PC-9 (cell line): ENCODE measurements at regions not wholly inside any gene's neighbourhood (a gene's known extent, or its start where the extent isn't known, plus 50 kb on each side); places are given as distances from the start of the nearest gene placed in this dataset.
"Not testable (repeated sequence)": the region's sequence is repeated elsewhere in the genome, so short reads cannot be mapped to it uniquely, and the experiment has no call there.

Experiments
- BruUV-seq: library from RNA; stranded (reverse); fragments of 400-500 nt; replicated peaks from 2 replicates; lab custom pipeline; 2021; lab: Mats Ljungman, UMichigan
- CTCF ChIA-PET: fragments of 300-600 bp; sonication (Branson Sonifier 250); formaldehyde crosslinking; loops from one replicate; lab custom pipeline; 2022; ENCODE audit warnings: antibody characterized with exemption; lab: Charles Lee
- POLR2A ChIA-PET: fragments of 300-600 bp; sonication (Branson Sonifier 250); formaldehyde crosslinking; loops from one replicate; lab custom pipeline; 2022; ENCODE audit warnings: antibody characterized with exemption; ENCODE audit not compliant: unreplicated experiment; lab: Charles Lee
- DNase-seq, 2 experiments: peaks; one replicate each; pipeline versions ENCODE4 v3.0.0 to v3.0.0-alpha.2; 2015 to 2022; ENCODE audit warnings: mixed read lengths in 1 of 2
- H2AFZ ChIP-seq: fragments of 200-600 bp; sonication (generic); 2 replicates; pipeline ENCODE4 v1.8.1; 2017; ENCODE audit warnings: antibody characterized with exemption
- H3F3A ChIP-seq: fragments of 200-600 bp; sonication (generic); 2 replicates; pipeline ENCODE4 v1.8.1; 2017; ENCODE audit warnings: antibody characterized with exemption, mild to moderate bottlenecking, low read depth; ENCODE audit not compliant: insufficient read depth
- H3K27ac ChIP-seq: fragments of 200-600 bp; sonication (generic); 2 replicates; pipeline ENCODE4 v1.6.1; 2016; ENCODE audit warnings: mixed run types
- H3K27me3 ChIP-seq: fragments of 200-600 bp; sonication (generic); 2 replicates; pipeline ENCODE4 v1.6.1; 2016; ENCODE audit warnings: low read depth, mixed run types; ENCODE audit not compliant: insufficient read depth
- H3K36me3 ChIP-seq: fragments of 200-600 bp; sonication (generic); 2 replicates; pipeline ENCODE4 v1.6.1; 2016; ENCODE audit warnings: low read depth, mixed run types
- H3K4me1 ChIP-seq: fragments of 200-600 bp; sonication (generic); replicated peaks from 2 replicates; pipeline ENCODE4 v1.6.1; 2016; ENCODE audit warnings: mixed run types; ENCODE audit not compliant: insufficient read depth
- H3K4me2 ChIP-seq: fragments of 200-600 bp; sonication (generic); 2 replicates; pipeline ENCODE4 v1.6.1; 2017; ENCODE audit warnings: mixed run types
- H3K4me3 ChIP-seq: fragments of 200-600 bp; sonication (generic); 2 replicates; pipeline ENCODE4 v1.6.1; 2016; ENCODE audit warnings: mixed run types
- H3K79me2 ChIP-seq: fragments of 200-600 bp; sonication (generic); 2 replicates; pipeline ENCODE4 v1.6.1; 2017; ENCODE audit warnings: low read depth, mixed run types
- H3K9me2 ChIP-seq: fragments of 200-600 bp; sonication (generic); 2 replicates; pipeline ENCODE4 v1.8.1; 2017; ENCODE audit warnings: mild to moderate bottlenecking; ENCODE audit not compliant: insufficient read depth
- H3K9me3 ChIP-seq: fragments of 200-600 bp; sonication (generic); 2 replicates; pipeline ENCODE4 v1.8.1; 2016; ENCODE audit warnings: low read depth; ENCODE audit not compliant: insufficient read depth
- H4K20me1 ChIP-seq: fragments of 200-600 bp; sonication (generic); 2 replicates; pipeline ENCODE4 v1.8.1; 2017; ENCODE audit not compliant: insufficient read depth
- EZH2 ChIP-seq: fragments of 200-600 bp; sonication (generic); IDR thresholded peaks from 2 replicates; pipeline ENCODE4 v1.8.0; 2017; ENCODE audit warnings: antibody characterized with exemption, low read depth
- intact Hi-C: fragments of 100-400 bp; cut with micrococcal nuclease; formaldehyde crosslinking; loops from one replicate; pipeline ENCODE4 v1.10.0; 2022; ENCODE audit not compliant: unreplicated experiment
- TF ChIP-seq, protein P1 (sequence below): fragments of 200-600 bp; sonication (generic); conservative IDR thresholded peaks from 2 replicates; pipeline ENCODE4 v1.6.1; 2017; ENCODE audit warnings: mixed run types, antibody characterized with exemption, mild to moderate bottlenecking, moderate library complexity

DNA sequence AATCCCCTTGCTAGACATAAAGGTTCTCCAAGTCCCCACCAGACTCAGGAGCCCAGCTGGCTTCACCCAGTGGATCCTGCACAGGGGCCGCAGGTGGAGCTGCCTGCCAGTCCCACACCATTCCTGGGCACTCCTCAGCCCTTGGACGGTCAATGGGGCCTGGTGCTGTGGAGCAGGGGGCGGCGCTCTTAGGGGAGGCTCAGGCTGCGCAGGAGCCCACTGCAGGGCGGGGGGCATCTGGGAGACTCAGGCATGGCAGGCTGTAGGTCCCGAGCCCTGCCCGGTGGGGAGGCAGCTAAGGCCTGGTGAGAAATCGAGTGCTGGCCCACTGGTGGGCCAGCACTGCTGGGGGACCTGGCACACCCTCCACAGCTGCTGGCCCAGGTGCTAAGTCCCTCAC is 75.1 kb upstream of the TBC1D5 start:
- Histone ChIP-seq H3K4me3 (no peak overlapping the region), H3F3A (no peaks in the 10 kb centered on the region), H3K9me2 (no peaks in the 10 kb centered on the region), H2AFZ (no peak overlapping the region), H3K36me3 (no peaks in the 10 kb centered on the region), H3K27me3 (no peaks in the 10 kb centered on the region), H4K20me1 (no peaks in the 10 kb centered on the region), H3K4me2 (no peak overlapping the region), H3K79me2 (no peaks in the 10 kb centered on the region), H3K27ac (no peak overlapping the region), H3K9me3 (no peaks in the 10 kb centered on the region), H3K4me1 (no peaks in the 10 kb centered on the region)
- TF ChIP-seq, protein P1, sequence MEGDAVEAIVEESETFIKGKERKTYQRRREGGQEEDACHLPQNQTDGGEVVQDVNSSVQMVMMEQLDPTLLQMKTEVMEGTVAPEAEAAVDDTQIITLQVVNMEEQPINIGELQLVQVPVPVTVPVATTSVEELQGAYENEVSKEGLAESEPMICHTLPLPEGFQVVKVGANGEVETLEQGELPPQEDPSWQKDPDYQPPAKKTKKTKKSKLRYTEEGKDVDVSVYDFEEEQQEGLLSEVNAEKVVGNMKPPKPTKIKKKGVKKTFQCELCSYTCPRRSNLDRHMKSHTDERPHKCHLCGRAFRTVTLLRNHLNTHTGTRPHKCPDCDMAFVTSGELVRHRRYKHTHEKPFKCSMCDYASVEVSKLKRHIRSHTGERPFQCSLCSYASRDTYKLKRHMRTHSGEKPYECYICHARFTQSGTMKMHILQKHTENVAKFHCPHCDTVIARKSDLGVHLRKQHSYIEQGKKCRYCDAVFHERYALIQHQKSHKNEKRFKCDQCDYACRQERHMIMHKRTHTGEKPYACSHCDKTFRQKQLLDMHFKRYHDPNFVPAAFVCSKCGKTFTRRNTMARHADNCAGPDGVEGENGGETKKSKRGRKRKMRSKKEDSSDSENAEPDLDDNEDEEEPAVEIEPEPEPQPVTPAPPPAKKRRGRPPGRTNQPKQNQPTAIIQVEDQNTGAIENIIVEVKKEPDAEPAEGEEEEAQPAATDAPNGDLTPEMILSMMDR: no peak
- no peak for TF ChIP-seq EZH2
- DNase-seq: no peak
- ChIA-PET CTCF (interaction anchor here (0.6 kb wide), 1 partner anchor 9 kb away, joined by 3 read pairs; no protein-coding TSS in a partner anchor), POLR2A (no interaction called here)
- BruUV-seq: no TSS peak
- intact Hi-C loops: no loop called here

DNA sequence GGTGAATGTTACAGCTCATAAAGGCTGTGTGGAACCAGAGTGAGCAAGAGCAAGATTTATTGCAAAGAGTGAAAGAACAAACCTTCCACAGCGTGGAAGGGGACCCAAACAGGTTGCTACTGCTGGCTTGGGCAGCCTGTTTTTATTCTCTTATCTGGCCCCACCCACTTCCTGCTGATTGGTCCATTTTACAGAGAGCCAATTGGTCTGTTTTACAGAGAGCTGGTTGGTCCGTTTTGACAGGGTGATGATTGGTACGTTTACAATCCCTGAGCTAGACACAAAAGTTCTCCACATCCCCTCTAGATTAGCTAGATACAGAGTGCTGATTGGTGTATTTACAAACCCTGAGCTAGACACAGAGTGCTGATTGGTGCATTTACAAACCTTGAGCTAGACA is 74.4 kb upstream of the TBC1D5 start:
- CTCF ChIA-PET, H3K79me2 ChIP-seq, POLR2A ChIA-PET: not testable (repeated sequence)

DNA sequence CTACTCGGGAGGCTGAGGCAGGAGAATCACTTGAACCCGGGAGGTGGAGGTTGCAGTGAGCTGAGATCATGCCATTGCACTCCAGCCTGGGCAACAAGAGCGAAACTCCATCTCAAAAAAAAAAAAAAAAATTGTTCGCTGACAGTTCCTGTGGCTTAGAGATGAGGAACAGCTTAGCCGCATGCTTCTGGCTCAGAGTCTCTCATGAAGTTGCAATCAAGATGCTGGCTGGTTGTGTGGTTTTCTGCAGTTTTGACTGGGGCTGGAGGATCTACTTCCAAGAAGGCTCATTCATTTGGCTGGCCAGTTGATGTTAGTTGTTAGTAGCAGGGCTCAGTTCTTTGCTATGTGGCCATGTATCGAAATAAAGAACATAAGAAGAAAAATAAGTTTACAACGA is 69.9 kb upstream of the TBC1D5 start:
- CTCF ChIA-PET, POLR2A ChIA-PET, H3K27ac ChIP-seq, H3K4me3 ChIP-seq, DNase-seq, H4K20me1 ChIP-seq, H3F3A ChIP-seq, BruUV-seq, H3K79me2 ChIP-seq, H2AFZ ChIP-seq, H3K9me3 ChIP-seq, H3K4me2 ChIP-seq, H3K36me3 ChIP-seq, intact Hi-C loops, H3K27me3 ChIP-seq, H3K9me2 ChIP-seq, H3K4me1 ChIP-seq: not testable (repeated sequence)

More for the DNA sequence above, 74.4 kb upstream of the TBC1D5 start:
- H3K27ac ChIP-seq, H3F3A ChIP-seq, BruUV-seq, H2AFZ ChIP-seq, H3K36me3 ChIP-seq, H3K4me2 ChIP-seq, H3K4me3 ChIP-seq, H4K20me1 ChIP-seq, DNase-seq, intact Hi-C loops, H3K9me3 ChIP-seq, H3K4me1 ChIP-seq, H3K27me3 ChIP-seq, H3K9me2 ChIP-seq: not testable (repeated sequence)

DNA sequence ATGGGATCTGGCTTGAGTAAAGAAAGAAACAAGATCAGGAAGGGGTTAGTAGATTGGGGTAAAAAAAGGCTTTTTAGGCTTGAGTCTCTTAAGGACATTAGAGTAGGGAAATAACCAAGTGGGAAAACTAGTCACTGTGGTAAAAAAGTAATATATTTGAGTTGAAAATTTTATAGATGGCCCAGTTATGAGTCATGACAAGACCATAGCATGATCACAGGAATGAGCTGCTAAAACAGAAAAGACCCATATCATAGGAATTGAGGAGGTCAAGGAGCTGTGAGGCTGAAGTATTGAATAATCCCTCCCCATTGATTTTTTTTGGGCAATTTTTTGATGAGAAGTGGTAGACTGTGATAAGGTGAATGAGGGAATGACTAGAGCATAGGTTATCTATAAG is 69.2 kb upstream of the TBC1D5 start:
- DNase-seq: no peak
- Histone ChIP-seq H3F3A (no peaks in the 10 kb centered on the region), H3K4me3 (no peak overlapping the region), H3K9me2 (no peaks in the 10 kb centered on the region), H3K27ac (no peak overlapping the region), H2AFZ (no peak overlapping the region), H3K79me2 (no peaks in the 10 kb centered on the region), H3K36me3 (no peaks in the 10 kb centered on the region), H3K4me2 (no peak overlapping the region), H3K9me3 (no peaks in the 10 kb centered on the region), H3K27me3 (no peaks in the 10 kb centered on the region), H4K20me1 (no peaks in the 10 kb centered on the region), H3K4me1 (peaks cover 7% of the 10 kb centered on the region)
- CTCF ChIA-PET: no interaction called here
- TF ChIP-seq EZH2: no peak
- TF ChIP-seq, protein P1: no peak
- no TSS peak for BruUV-seq
- POLR2A ChIA-PET: no interaction called here
- intact Hi-C loops: no loop called here
